HG02943 (cell line): ENCODE measurements at regions not wholly inside any gene's neighbourhood (a gene's known extent, or its start where the extent isn't known, plus 50 kb on each side); places are given as distances from the start of the nearest gene placed in this dataset.

Source experiments
- ATAC-seq: cut with Tn5 transposase; IDR thresholded peaks from one replicate; pipeline ENCODE4 v1.9.1; 2021; ENCODE audit warnings: mild to moderate bottlenecking, low read depth, moderate library complexity; ENCODE audit not compliant: unreplicated experiment

- no peak for ATAC-seq
These were observed 796.5 kb upstream of the LRRC4C start for GRCh38 chr11:42255906-42256305.

GRCh38 chr11:42257534-42257933 is 798.1 kb upstream of the LRRC4C start:
- no peak for ATAC-seq

GRCh38 chr11:42265072-42265471 is 805.6 kb upstream of the LRRC4C start:
- no peak for ATAC-seq

GRCh38 chr11:42271306-42271705 is 811.9 kb upstream of the LRRC4C start:
- ATAC-seq = no peak

- ATAC-seq = no peak
These were observed 814.5 kb upstream of the LRRC4C start for GRCh38 chr11:42273977-42274376.

- ATAC-seq = no peak
These were observed 837.5 kb upstream of the LRRC4C start for GRCh38 chr11:42296910-42297309.

- no peak for ATAC-seq
These were observed 840.3 kb upstream of the LRRC4C start for GRCh38 chr11:42299780-42300179.

GRCh38 chr11:42301777-42302176 is 842.3 kb upstream of the LRRC4C start:
- ATAC-seq = no peak

GRCh38 chr11:42311514-42311913 is 852.1 kb upstream of the LRRC4C start:
- no peak for ATAC-seq

- no peak for ATAC-seq
These were observed 852.5 kb upstream of the LRRC4C start for GRCh38 chr11:42311944-42312343.

GRCh38 chr11:42315267-42315666 is 855.8 kb upstream of the LRRC4C start:
- ATAC-seq = no peak

GRCh38 chr11:42315846-42316245 is 856.4 kb upstream of the LRRC4C start:
- ATAC-seq = no peak

- no peak for ATAC-seq
These were observed 860.5 kb upstream of the LRRC4C start for GRCh38 chr11:42319921-42320320.

- ATAC-seq = no peak
These were observed 870.6 kb upstream of the LRRC4C start for GRCh38 chr11:42329929-42330565.

GRCh38 chr11:42337786-42338455 is 878.5 kb upstream of the LRRC4C start:
- no peak for ATAC-seq

GRCh38 chr11:42344204-42344792 is 884.8 kb upstream of the LRRC4C start:
- no peak for ATAC-seq

- no peak for ATAC-seq
These were observed 886.5 kb upstream of the LRRC4C start for GRCh38 chr11:42345933-42346332.

- no peak for ATAC-seq
These were observed 904.2 kb upstream of the LRRC4C start for GRCh38 chr11:42363701-42364100.

GRCh38 chr11:42390116-42390515 is 921.7 kb upstream of the API5 start:
- no peak for ATAC-seq

- ATAC-seq = no peak
These were observed 914.3 kb upstream of the API5 start for GRCh38 chr11:42397483-42397882.

GRCh38 chr11:42407341-42407740 is 904.5 kb upstream of the API5 start:
- no peak for ATAC-seq
